HCT116 (cell line): ENCODE measurements at regions not wholly inside any gene's neighbourhood (a gene's known extent, or its start where the extent isn't known, plus 50 kb on each side); places are given as distances from the start of the nearest gene placed in this dataset.

Experiments used
- ATAC-seq: fragments of 200-7000 bp; cut with Tn5 transposase; 2 replicates; pipeline ENCODE4 v1.9.1; 2020; ENCODE audit warnings: mild to moderate bottlenecking, moderate library complexity
- BruUV-seq: library from RNA; stranded (reverse); fragments of 400-500 nt; replicated peaks from 2 replicates; lab custom pipeline; 2021; lab: Mats Ljungman, UMichigan
- CTCF ChIA-PET: fragments of 300-600 bp; sonication (Branson Sonifier 250); formaldehyde crosslinking; loops from one replicate; lab custom pipeline; 2021; ENCODE audit warnings: antibody characterized with exemption; lab: Charles Lee
- POLR2A ChIA-PET: fragments of 300-600, 350-600 bp; sonication (Branson Sonifier 250); formaldehyde crosslinking; loops from one replicate; lab custom pipeline; 2021; ENCODE audit warnings: antibody characterized with exemption; lab: Charles Lee
- RAD21 ChIA-PET, 2 experiments: fragments of 300-600 bp; sonication (Branson Sonifier 250); formaldehyde crosslinking; loops; one replicate each; lab custom pipeline; 2023; ENCODE audit warnings: low total read pairs in 2 of 2; ENCODE audit not compliant: uncharacterized antibody in 2 of 2, unreplicated experiment in 2 of 2, low non-redundant PET in 1 of 2; lab: Charles Lee
- DNase-seq: peaks from one replicate; pipeline ENCODE4 v3.0.0-alpha.2; 2010; ENCODE audit warnings: low read depth, low spot score
- H2AFZ ChIP-seq: fragments of 200-600 bp; shearing (Covaris generic), sonication (generic); 2 replicates; pipeline ENCODE4 v1.6.1; 2017; ENCODE audit warnings: low read depth, mixed run types, mixed read lengths, antibody characterized with exemption, low read length; ENCODE audit not compliant: poor library complexity, severe bottlenecking
- H3K27ac ChIP-seq: 2 replicates; pipeline ENCODE4 v1.5.1; 2012; ENCODE audit warnings: low read depth, low read length
- H3K27me3 ChIP-seq: fragments of 200-600 bp; sonication (generic); 2 replicates; pipeline ENCODE4 v1.6.1; 2016; ENCODE audit warnings: mixed run types, low read length, mixed read lengths; ENCODE audit not compliant: insufficient read depth
- H3K36me3 ChIP-seq, 2 experiments: fragments of 200-500 bp in 1 of 2; fragments of 200-600 bp in 1 of 2; sonication (Bioruptor generic) in 1 of 2; sonication (generic) in 1 of 2; 2 replicates each; pipeline versions ENCODE4 v1.5.1 to v1.6.1; 2014 to 2016; ENCODE audit warnings: low read length in 2 of 2, inconsistent platforms in 1 of 2, mixed read lengths in 1 of 2, mixed run types in 1 of 2; ENCODE audit not compliant: insufficient read depth in 2 of 2, control insufficient read depth in 1 of 2
- H3K4me1 ChIP-seq, 2 experiments: fragments of 200-600 bp in 1 of 2; sonication (generic) in 1 of 2; 2 replicates each; pipeline versions ENCODE4 v1.5.1 to v1.6.1; 2012 to 2017; ENCODE audit warnings: low read length in 2 of 2, inconsistent platforms in 1 of 2, mild to moderate bottlenecking in 1 of 2, mixed read lengths in 1 of 2, mixed run types in 1 of 2, moderate library complexity in 1 of 2; ENCODE audit not compliant: insufficient read depth in 2 of 2, control insufficient read depth in 1 of 2
- H3K4me2 ChIP-seq: fragments of 200-600 bp; sonication (generic); 2 replicates; pipeline ENCODE4 v1.6.1; 2017; ENCODE audit warnings: mixed run types, low read length, mixed read lengths
- H3K4me3 ChIP-seq, 2 experiments: fragments of 200-600 bp in 1 of 2; sonication (generic) in 1 of 2; replicated peaks in 1 of 2; 2 replicates each; pipeline ENCODE4 v1.5.1; 2011 to 2016; ENCODE audit warnings: low read length in 2 of 2, control low read depth in 1 of 2, low read depth in 1 of 2, mild to moderate bottlenecking in 1 of 2, mixed read lengths in 1 of 2, mixed run types in 1 of 2
- H3K79me2 ChIP-seq: fragments of 200-600 bp; sonication (generic); 2 replicates; pipeline ENCODE4 v1.6.1; 2017; ENCODE audit warnings: mild to moderate bottlenecking, mixed run types, low read length, moderate library complexity, mixed read lengths; ENCODE audit not compliant: insufficient read depth
- H3K9ac ChIP-seq: fragments of 200-600 bp; sonication (generic); 2 replicates; pipeline ENCODE4 v1.6.1; 2016; ENCODE audit warnings: low read length, mixed read lengths
- H3K9me2 ChIP-seq: fragments of 200-600 bp; sonication (generic), shearing (Covaris generic); 2 replicates; pipeline ENCODE4 v1.6.1; 2017; ENCODE audit warnings: mixed run types, mild to moderate bottlenecking, moderate library complexity; ENCODE audit not compliant: insufficient read depth
- H3K9me3 ChIP-seq, 2 experiments: fragments of 200-500 bp in 1 of 2; fragments of 200-600 bp in 1 of 2; sonication (Bioruptor generic) in 1 of 2; sonication (generic) in 1 of 2; 2 replicates each; pipeline ENCODE4 v1.6.1; 2014 to 2017; ENCODE audit warnings: low read length in 2 of 2, mixed read lengths in 2 of 2, inconsistent platforms in 1 of 2, low read depth in 1 of 2, mild to moderate bottlenecking in 1 of 2, mixed run types in 1 of 2, moderate library complexity in 1 of 2; ENCODE audit not compliant: control insufficient read depth in 1 of 2, insufficient read depth in 1 of 2
- H4K20me1 ChIP-seq: fragments of 200-600 bp; sonication (generic), shearing (Covaris generic); 2 replicates; pipeline ENCODE4 v1.6.1; 2017; ENCODE audit warnings: mixed run types, mild to moderate bottlenecking, moderate library complexity; ENCODE audit not compliant: insufficient read depth
- CTCF ChIP-seq, 3 experiments: fragments of 200-600 bp in 1 of 3; sonication (generic) in 1 of 3; IDR thresholded peaks in 2 of 3; conservative IDR thresholded peaks in 1 of 3; 2 replicates each; pipeline ENCODE4 v1.5.1; 2012 to 2017; ENCODE audit warnings: low read depth in 2 of 3, low read length in 2 of 3, antibody characterized with exemption in 1 of 3, borderline replicate concordance in 1 of 3, control low read depth in 1 of 3, mild to moderate bottlenecking in 1 of 3, mixed read lengths in 1 of 3, mixed run types in 1 of 3, moderate library complexity in 1 of 3; ENCODE audit not compliant: insufficient read depth in 1 of 3
- EZH2 ChIP-seq: fragments of 200-600 bp; sonication (generic); IDR thresholded peaks from 2 replicates; pipeline ENCODE4 v1.6.1; 2017; ENCODE audit warnings: antibody characterized with exemption, mixed run types
- EZH2phosphoT487 ChIP-seq: fragments of 200-600 bp; IDR thresholded peaks from 2 replicates; pipeline ENCODE4 v1.6.1; 2018; ENCODE audit warnings: antibody characterized with exemption, borderline replicate concordance
- FOSL1 ChIP-seq: IDR thresholded peaks from 2 replicates; pipeline ENCODE4 v1.6.1; 2012; ENCODE audit warnings: low read depth
- RAD21 ChIP-seq: IDR thresholded peaks from 2 replicates; pipeline ENCODE4 v1.6.1; 2012; ENCODE audit warnings: low read depth, mild to moderate bottlenecking
- SP1 ChIP-seq: IDR thresholded peaks from 2 replicates; pipeline ENCODE4 v1.6.1; 2012; ENCODE audit warnings: low read depth
- ZBTB33 ChIP-seq: IDR thresholded peaks from 2 replicates; pipeline ENCODE4 v1.6.1; 2011; ENCODE audit warnings: mild to moderate bottlenecking, low read length, moderate library complexity; ENCODE audit not compliant: insufficient replicate concordance; ENCODE audit errors: extremely low read depth
- ZFX ChIP-seq: fragments of 450-650 bp; IDR thresholded peaks from 2 replicates; pipeline ENCODE4 v1.6.1; 2017
- intact Hi-C: fragments of 100-400 bp; cut with micrococcal nuclease; formaldehyde crosslinking; loops from 2 replicates; pipeline ENCODE4 v1.10.0; 2022
- TF ChIP-seq, protein P1 (sequence below): IDR thresholded peaks from 2 replicates; pipeline ENCODE4 v1.6.1; 2012
- TF ChIP-seq, protein P2 (sequence below): IDR thresholded peaks from 2 replicates; pipeline ENCODE4 v1.6.1; 2012
- TF ChIP-seq, protein P3 (sequence below): IDR thresholded peaks from 2 replicates; pipeline ENCODE4 v1.6.1; 2012; ENCODE audit warnings: low read depth

GRCh38 chr17:63275318-63275970, 170.7 kb downstream of the CYB561 start (continued):
- TF ChIP-seq ZBTB33 (peak; percentile 81), EZH2 (no peak)
- TF ChIP-seq, protein P1, sequence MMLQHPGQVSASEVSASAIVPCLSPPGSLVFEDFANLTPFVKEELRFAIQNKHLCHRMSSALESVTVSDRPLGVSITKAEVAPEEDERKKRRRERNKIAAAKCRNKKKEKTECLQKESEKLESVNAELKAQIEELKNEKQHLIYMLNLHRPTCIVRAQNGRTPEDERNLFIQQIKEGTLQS: peak; percentile 78

DNA sequence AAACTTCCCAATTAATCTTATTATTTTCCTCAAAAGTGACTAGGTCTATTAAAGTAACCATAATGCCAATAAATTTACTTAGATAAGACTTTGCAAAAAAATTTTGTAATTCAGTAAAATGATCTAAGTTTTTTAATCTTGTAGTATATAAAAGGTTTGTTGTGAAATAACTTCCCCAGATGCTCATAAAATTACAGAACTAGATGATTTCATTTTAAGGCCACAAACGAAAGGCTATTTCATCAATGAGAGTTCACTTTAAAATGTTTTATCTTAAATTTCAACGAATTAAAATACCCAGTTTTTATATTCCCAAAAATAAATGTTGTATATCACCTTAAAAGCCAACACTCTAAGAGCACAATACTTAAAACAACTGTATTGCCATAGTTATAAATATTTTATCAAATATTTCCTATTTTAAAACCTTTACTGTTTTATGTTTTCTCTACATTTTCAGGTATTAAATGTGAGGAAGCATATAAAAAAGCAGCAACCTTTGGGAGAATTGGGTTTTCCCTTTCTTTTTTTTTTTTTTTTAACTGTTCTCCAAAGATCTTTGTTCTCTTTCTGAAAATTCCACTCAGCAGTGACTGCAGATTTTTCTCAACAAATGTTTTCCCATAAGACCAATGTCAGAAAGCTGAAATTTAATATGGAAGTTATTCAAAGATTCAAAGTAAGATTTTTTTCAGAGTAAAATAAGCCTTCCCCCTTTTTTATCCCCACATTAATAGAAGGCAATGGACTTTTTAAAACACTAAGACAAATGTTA, 169.9 kb downstream of the CYB561 start:
- no peak for TF ChIP-seq EZH2phosphoT487
- no peak for TF ChIP-seq CTCF (IDR thresholded peaks at IDR 0.05 in 2 of 3, conservative IDR thresholded peaks at IDR 0.05 in 1 of 3; ENCODE audit: borderline replicate concordance in 1 of 3, insufficient read depth in 1 of 3, low read depth in 2 of 3, low read length in 2 of 3)
- TF ChIP-seq RAD21: no peak
- no peak for TF ChIP-seq ZFX
- no peak for TF ChIP-seq SP1
- TF ChIP-seq, protein P2, sequence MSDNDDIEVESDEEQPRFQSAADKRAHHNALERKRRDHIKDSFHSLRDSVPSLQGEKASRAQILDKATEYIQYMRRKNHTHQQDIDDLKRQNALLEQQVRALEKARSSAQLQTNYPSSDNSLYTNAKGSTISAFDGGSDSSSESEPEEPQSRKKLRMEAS: no peak
- 0 out of 2 replicates have a peak, but pooled peaks have one; percentile 6 for TF ChIP-seq FOSL1
- TF ChIP-seq, protein P3, sequence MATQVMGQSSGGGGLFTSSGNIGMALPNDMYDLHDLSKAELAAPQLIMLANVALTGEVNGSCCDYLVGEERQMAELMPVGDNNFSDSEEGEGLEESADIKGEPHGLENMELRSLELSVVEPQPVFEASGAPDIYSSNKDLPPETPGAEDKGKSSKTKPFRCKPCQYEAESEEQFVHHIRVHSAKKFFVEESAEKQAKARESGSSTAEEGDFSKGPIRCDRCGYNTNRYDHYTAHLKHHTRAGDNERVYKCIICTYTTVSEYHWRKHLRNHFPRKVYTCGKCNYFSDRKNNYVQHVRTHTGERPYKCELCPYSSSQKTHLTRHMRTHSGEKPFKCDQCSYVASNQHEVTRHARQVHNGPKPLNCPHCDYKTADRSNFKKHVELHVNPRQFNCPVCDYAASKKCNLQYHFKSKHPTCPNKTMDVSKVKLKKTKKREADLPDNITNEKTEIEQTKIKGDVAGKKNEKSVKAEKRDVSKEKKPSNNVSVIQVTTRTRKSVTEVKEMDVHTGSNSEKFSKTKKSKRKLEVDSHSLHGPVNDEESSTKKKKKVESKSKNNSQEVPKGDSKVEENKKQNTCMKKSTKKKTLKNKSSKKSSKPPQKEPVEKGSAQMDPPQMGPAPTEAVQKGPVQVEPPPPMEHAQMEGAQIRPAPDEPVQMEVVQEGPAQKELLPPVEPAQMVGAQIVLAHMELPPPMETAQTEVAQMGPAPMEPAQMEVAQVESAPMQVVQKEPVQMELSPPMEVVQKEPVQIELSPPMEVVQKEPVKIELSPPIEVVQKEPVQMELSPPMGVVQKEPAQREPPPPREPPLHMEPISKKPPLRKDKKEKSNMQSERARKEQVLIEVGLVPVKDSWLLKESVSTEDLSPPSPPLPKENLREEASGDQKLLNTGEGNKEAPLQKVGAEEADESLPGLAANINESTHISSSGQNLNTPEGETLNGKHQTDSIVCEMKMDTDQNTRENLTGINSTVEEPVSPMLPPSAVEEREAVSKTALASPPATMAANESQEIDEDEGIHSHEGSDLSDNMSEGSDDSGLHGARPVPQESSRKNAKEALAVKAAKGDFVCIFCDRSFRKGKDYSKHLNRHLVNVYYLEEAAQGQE: no peak
- BruUV-seq: no TSS peak
- Histone ChIP-seq H3K9me2 (no peaks in the 10 kb centered on the region), H3K36me3 (no peaks in the 10 kb centered on the region), H3K27me3 (no peaks in the 10 kb centered on the region), H2AFZ (no peak overlapping the region), H3K4me2 (peak overlapping the region; percentile 63), H4K20me1 (no peaks in the 10 kb centered on the region), H3K4me3 (peak overlapping the region in 1 of 2 experiments; percentile 23; a peak in 1 of 4 replicates), H3K9ac (peak overlapping the region; percentile 13; the same call in 1 of the 2 replicates), H3K27ac (peak overlapping the region; percentile 82), H3K4me1 (peaks cover 43 to 54% of the 10 kb centered on the region in 2 experiments), H3K79me2 (no peaks in the 10 kb centered on the region), H3K9me3 (peaks cover 0 to 4% of the 10 kb centered on the region in 2 experiments; a peak in 1 of 4 replicates)
- ChIA-PET POLR2A (interaction anchor here (1.2 kb wide), 1 partner anchor 10 kb away, joined by 5 read pairs; no protein-coding TSS in a partner anchor), CTCF (interaction anchor here (1.0 kb wide), 1 partner anchor 9 kb away, joined by 4 read pairs; no protein-coding TSS in a partner anchor), RAD21 (no interaction called here)
- intact Hi-C loops: no loop called here
- no peak for DNase-seq
- no peak for ATAC-seq
